HK-2 (cell line): ENCODE measurements at regions not wholly inside any gene's neighbourhood (a gene's known extent, or its start where the extent isn't known, plus 50 kb on each side); places are given as distances from the start of the nearest gene placed in this dataset.

Experiments used
- DNase-seq: peaks from one replicate; pipeline ENCODE4 v3.0.0-alpha.2; 2018; ENCODE audit not compliant: unreplicated experiment

DNA sequence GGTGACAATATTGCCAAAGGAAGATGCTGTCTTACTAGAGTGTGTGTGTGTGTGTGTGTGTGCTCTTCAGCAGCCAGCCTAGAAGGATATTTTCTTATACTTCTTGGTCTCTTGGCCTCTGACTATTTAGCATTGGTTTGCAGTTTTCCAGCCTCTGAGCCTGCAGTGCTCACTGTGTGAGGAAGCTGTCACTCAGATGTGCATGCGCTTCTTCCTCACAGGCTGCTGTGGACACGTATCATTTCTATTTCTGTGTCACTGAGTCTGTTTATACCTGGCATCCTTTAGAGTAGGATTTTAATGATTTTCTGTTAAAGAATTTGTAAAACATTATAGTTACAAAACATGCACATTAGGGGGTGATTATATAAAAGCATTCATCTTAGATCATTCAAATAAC is 83.3 kb downstream of the ALDH8A1 start:
- DNase-seq, result no peak

DNA sequence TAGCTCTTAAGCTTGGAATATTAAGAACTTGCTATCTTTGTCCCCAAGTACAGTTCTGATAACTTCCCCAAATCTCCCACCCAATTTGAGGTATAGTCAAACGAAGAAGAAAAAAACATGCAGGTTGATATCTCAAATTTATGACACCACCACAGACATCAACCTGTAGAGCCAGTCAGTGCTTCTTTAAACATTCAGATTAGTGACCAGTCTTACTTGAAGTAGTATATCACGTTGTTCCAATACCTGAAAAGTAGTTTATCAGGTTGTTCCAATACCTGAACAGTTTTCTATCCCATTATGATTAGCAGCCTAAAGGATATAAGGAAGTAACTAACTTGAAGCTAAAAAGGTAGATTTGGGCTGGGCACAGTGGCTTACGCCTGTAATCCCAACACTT is 85.3 kb downstream of the ALDH8A1 start:
- no peak for DNase-seq

DNA sequence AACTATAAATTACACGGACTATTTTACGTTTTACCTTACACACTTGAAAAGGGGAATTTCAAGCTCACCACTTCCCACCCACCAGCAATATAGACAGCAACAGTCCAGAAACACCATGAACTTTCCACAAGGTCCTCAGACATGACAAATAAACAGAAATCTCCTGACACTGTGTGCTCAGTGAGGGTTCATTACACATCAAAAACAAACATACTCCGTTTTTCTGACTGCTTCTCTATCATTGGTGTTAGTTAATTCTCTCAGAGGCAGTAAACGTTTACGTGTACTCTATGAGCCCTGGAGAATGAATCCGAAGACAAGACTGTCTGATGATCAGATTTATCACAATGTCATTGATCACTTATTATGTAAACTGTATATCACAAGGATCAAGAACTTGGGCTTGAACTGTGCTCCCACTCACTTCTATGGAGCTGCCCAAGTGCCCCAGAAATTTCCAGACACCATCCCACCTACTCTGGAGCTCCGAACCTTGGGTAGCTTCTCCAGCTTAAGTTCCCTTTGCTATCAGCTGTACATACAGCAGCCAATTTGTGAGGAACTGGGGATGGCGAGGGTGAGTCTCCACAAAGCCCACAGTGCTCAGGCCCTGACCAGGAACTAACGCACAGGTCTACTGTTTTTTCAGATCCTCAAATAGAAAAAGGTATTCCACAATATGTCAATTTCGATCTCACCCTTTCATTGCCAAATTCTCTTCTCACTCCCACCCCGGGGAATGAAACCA is 86.0 kb downstream of the ALDH8A1 start:
- DNase-seq, result no peak

DNA sequence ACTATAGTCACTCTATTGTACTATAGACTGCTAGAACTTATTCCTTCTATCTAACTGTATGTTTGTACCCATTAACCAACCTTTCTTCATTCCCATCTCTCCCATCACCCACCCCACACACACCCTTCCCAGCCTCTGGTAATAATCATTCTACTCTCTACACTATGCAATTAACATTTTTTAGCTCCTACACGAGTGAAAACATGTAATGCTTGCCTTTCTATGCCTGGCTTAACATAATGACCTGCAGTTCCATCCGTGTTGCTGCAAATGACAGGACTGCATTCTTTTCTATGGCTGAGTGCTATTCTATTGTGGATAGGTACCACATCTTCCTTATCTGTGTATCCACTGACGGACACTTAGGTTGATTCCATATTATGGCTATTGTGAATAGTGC is 95.5 kb downstream of the ALDH8A1 start:
- no peak for DNase-seq

DNA sequence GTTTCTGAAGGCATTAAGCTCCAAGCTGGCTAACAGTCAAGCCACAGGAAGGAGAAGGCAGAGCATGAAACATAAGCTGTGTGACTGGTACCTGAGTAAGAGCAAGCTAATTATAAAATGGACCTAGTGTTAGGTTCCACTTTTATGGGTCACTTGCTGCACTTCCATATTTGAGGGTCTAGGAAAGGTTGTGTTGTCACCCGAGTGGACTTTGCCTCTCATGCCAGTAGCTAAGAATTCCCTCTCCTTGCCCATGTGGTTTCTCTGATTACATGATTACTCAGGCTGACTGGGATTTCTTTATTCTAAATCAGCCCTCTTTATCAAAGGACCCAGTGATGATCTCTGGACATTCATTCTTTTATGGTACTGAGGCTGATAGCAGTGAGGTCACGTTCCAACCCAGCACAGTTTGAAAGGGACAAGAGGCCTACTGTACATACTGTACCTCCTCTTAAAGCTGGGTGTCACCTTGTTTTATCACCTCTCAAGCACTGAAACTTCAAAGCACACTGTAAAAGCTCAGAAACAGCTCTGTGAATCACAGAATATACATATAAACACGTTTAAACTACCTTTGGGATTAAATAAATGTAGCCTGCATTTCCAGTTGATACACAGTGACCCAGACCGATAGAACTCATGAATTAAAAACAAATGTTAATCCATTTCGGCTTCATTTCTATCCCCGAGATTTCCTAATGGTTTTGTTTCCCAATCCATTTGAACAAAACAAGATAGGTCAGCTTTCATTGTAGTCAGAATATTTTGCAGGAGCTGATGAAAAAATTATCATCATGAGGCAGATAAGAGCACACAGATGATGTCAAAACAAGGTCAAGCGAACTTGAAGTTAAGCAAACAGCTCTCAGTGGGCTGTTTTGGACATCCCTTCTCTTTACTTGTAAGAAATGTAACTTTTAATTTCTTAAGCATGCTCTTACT is 96.5 kb downstream of the ALDH8A1 start:
- peak; percentile 2 for DNase-seq

DNA sequence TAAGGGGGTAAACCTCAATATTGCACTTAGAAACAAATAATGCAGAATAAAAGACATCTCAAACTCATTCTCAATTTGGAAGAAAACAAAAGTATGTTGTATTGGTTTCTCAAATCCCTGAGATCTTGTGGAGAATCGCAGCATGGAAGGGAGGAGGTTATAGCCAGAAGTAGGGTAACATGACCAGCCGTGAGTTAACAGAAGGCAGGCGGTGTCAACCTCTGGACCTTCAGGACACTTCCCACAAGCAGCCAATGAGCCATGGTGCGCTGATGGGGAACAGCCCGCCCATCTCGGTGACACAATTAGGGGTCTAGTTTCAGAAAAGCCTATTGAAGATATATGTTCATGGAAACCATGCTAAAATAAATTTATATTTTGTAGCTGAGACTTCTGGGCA is 98.4 kb downstream of the ALDH8A1 start:
- DNase-seq, result no peak

DNA sequence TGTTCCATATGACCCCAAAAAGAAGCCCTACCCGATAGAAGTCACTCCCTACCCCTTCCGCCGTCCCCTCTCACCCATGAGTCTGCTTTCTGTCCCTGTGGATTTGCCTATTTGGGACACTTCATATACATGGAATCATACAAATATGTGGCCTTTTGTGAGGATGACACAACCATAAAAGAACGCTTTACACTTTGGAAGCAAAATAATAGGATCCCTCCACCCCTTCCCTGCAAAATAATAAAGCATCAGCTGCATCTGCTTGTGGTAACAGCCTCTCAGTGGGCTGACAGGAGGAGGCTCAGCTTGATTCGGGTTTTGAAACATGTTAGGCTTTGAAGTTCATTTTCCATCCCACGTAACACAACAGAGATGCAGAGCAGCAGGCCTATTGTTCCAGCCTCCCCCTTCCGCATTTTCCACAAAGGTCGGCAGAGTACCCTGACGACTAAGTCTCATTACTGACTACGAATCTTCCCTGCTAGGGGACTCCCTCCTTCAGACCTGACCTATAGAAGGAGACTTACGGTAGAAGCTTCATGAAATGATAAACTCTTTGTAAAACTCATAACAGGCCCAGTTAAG is 99.1 kb downstream of the ALDH8A1 start:
- DNase-seq, result no peak

DNA sequence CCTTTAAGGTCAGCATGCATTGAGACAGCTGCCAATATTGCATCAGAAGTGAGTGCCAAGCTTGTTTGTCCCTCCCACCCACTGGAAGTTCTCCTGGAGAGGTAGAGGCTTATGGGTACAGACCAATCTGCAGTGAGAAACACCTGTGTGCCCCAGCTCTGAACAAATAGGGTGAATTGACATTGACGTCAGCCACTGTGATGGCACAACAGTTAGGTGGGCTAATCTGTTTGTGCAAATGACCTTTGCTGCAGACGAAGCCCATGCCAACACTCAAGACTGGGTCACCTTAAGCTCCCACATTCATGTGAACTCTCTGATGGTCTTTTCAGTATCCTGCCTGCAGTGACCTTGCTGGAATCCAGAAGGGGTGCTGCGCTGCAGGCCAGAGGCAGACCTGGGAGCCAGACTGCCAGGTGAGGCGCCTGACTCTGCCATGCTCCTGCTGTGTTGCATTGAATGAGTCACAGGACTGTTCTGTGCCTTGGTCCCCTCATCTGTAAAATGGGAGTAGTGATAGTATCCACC is 99.9 kb downstream of the ALDH8A1 start:
- DNase-seq, result no peak

DNA sequence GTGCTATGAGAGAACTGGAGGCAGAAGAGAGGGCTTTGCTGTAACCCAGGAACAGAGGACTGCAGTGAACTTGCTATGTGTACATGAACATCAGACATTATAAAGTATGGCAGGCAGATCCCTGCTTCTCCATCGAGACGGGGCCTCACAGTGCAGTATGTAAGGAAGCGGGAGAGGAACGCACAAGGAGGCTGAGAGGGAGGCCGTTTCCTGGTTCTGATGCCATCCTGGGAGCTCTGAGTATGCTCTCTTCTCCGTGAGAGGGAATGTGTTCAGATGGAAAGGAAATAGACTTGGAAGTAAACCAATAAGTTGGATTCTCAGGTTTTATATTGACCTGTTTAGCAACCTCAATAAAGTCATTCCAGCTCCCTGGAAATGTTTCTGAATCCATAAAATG is 101.8 kb downstream of the ALDH8A1 start:
- DNase-seq, result no peak

DNA sequence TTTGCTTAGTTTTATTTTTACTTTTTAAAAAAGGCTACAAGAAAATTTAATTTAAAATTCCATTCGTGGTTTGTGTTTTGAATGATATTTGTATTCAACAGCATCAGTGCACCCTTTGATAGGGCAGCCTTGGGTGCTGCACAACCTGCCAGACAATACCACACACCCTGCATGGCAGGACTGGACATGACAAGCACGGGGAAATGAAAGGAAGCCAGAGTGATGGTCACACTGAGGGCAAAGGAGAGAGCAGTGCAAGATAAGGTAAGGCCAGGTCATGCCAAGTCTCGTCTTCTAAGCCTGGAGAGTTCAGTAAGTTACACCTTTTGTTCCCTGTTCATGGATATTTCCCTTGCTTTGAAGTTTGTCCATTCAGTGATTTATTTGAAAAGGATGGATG is 103.0 kb downstream of the ALDH8A1 start:
- no peak for DNase-seq

DNA sequence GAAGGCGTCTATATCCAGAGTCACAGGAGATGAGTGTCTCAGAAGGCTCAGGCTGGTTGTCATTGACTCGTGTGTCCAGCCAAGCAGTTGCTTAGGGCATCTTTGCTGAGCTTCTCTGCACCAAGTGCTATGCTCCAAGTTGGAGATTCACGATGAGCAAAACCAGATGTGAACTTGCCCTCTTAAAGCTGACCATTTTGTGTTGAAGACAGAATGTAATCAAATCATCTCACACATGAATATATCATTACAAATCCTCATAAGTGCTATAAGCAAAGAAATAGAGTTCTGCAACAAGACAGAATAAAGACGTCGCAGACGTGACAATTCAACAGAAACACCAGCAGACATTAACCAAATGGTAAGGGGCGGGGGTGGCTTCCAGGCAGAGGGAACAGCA is 103.9 kb downstream of the ALDH8A1 start:
- no peak for DNase-seq

DNA sequence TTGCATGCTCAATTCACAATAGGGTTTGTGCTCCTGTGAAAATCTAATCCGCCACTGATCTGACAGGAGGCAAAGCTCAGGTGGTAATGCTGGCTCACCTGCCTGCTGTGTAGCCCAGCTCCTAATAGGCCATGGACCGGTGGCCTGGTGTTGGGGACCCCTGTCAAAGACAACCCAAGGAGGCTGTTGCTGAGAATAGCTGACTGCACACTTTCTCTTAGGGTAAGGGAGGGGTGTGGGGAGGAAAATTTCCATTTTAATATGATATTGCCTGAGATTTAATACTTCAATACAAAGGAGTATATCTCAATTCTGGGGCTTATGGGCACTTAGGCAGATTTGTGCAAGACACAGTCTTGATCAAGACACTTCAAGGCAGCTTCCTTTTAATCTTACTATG is 105.8 kb downstream of the ALDH8A1 start:
- no peak for DNase-seq

DNA sequence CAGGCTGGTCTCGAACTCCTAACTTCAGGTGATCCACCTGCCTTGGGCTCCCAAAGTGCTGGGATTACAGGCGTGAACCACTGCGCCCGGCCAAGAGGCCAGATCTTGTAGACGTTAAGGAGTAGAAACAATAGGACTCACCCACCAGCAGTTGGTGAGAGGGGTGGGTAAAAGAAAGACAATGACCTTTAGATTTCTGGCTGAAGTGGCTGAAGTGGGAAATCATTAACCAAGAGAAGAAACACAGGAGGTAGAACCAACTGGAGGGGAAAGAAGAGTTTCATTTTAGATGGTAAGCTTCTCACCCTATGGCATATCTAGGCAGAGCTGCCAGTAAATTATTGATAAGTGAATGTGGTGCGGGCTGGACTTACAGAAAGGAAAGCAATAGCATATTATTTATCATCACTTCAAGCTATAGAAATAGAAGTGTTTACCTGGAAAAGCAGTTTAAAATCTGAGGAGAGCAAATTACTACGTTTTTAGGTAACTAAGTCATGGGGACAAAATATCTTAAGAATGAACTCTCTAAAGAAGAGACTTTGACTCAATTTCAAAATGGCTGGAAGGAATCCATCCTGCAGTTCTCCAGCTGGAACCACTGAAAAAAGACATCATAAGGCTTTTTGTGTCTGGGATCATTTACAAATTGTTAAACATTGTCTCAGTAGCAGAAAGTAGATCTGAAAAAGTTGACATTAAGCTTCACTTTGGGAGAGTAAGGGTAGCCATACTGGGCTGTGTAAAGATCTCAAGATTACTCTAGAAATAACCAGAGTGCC is 109.6 kb downstream of the ALDH8A1 start:
- DNase-seq, result no peak

DNA sequence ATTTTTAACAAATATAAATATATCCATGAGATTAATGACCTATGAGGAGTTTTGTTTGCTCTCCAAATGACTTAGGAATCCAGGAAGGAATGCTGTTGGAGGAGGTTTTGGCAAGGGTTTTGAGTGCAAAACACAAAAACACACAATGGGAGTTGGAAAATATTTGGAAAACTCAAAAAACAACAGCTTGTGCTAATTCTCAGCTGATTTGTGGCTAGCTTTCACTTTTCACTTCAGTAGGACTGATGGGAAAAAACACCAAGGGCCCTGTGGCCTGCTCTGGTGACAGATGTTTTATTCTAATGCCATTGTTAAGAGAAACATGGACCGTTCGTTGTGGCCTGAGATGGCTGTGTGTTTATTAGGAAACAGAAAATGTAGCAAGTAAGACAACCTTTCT is 113.9 kb downstream of the ALDH8A1 start:
- DNase-seq, result no peak

DNA sequence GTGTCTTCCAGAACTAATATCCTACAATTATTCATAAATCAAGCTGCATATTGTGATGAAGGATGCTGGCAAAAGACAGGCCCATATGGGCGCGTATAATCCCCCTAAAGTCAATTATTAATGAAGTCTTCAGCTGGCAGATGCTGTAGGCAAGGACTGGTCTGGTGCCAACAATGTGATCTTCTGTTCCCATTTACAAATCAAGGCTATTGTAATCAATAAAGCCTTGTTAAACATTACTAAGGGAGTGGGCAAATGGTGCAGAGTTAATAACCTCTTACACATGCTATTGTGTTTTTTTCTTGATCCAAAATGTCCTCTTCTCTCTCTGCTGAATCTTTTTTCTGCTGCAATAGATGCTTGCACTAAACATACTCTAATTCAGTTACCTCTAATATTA is 119.0 kb downstream of the ALDH8A1 start:
- no peak for DNase-seq

DNA sequence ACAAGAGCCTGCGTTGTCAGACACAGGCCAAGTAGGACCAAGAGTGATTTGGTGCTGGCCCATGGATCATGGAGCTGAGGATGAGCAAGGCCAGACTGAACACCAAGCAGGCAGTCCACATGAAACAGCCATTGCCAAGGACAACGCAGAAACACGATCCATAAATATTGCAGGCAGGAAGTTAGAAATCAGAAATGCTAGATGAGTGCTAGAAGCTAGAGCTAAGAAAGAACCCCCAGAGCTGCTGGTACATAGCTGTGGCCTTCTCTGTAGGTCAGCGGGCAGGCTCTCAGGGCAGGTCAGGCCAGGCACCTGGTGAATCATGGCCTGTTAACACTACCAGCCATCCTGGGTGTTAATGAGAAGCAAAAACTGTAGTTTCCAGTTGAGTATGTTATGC is 119.7 kb downstream of the ALDH8A1 start:
- no peak for DNase-seq

DNA sequence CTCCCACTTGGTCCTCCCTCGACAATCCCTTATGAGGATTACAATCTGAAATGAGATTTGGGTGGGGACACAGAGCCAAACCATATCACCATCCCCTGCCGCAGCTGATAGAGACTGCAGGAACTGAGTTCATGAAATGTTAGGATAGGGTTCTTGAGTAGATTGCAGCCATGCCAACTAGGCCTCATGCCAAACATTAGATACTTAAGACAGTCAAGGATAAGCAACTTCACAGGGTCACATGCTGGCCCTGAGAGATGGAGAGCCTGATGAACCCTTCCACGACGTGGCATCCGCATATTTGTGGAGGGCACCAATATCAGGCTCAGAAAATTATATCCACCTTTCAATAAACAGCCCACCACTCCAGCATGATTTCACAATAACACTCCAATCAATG is 121.3 kb downstream of the ALDH8A1 start:
- no peak for DNase-seq

DNA sequence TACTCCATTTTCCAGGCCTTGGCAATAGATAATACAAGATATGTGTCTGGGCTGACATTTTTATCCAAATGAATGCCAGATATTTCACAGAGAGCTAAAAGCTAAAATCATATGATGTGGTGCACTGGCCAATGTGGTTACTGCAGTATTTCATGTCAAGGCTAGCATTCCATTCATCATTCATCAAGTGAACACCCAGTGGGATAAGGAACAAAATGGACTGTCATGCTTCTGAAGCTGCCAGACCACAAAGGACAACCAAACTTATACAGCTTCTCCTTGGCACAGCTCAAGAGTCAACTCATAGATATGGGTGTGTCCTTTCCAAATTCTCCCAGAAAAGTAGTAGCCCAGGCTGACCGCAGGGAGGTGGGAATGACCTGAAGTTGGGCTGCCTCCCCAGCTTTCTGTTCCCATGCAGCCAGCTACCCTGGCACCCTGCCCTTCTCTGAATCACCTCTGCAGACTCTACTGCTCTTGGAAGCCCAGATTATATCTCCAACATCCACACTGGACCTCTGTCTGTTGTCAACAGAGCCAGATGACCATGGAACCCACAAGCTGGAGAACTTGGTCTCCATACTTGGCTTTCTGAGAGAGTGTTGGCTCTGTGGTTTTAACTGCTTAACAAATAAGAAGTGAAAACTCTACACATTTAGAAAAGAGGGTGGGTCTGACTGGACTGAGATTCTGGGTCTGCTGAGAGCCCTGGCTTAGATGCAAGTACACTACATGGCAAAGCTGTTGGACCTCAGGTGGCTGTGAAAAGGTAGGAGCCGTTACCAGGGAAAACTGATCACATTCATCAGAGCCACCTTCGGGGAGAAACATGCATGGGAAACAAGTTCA is 122.8 kb downstream of the ALDH8A1 start:
- no peak for DNase-seq

DNA sequence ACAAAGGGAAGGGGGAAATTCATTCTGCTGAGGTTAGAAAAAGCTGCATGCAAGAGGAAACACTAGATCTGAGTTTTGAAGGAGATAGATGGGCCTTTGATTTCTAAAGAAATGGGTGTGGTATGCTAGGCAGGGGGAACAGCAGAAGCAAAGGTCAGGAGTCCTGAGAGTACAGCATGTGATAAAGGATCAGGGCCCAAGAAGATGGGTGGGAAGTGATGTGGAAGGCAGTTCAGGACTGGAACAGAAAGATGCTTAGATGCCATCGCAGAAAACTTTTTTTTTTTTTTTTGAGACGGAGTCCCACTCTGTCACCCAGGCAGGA is 126.2 kb downstream of the ALDH8A1 start:
- DNase-seq, result no peak

DNA sequence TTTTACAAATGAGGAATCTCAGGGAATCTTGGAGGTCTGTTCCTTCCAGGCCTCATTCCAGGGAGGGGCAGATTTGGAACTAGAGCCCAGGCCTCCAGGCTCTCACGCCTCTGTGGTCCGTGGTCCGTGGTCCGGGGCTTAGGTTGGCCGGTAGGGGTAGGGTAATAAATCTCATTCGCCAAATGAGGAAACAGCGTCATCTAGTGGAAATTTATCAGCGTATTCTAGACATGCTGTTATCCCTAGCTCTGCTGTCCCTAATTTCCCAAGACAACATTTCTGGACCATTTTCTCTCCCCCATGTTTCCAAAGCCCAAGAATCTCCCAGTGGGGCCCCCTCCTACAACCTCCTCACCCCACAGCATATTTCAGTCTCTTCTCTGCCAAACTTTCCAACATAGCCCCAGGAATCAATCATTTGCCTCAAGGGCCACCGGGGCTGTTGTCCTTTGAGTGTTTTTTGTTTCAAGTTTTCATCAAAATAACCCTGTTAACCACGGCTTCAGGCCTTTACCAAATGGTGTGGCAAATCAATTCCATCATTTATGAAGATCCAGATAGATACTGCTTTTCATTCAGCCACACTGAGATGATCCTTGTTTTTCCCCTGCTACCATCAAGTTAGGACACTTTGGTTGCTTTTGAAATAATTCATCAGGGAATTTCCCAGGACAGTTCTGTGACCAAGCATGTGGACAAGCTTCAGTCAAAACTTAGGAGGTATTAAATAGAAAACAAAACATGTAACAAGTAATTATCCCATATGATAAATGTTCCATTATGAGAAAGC is 126.8 kb downstream of the ALDH8A1 start:
- DNase-seq, result peak; percentile 66
